Subcutaneous abdominal adipose tissue (tissue), 5 donors: ENCODE measurements at regions not wholly inside any gene's neighbourhood (a gene's known extent, or its start where the extent isn't known, plus 50 kb on each side); places are given as distances from the start of the nearest gene placed in this dataset.
A peak's percentile ranks its signal among the peaks of the same experiment; 100 is the strongest.

Experiments used
- H3K27ac ChIP-seq: one replicate; pipeline ENCODE4 v1.7.0; 2013; ENCODE audit warnings: low read depth, mild to moderate bottlenecking, inconsistent platforms, low read length, moderate library complexity
- H3K27me3 ChIP-seq, 5 donors: one replicate each; pipeline ENCODE4 v1.7.0; 2013; ENCODE audit warnings: low read length in 5 of 5, inconsistent platforms in 1 of 5; ENCODE audit not compliant: control insufficient read depth in 5 of 5, insufficient read depth in 4 of 5
- H3K36me3 ChIP-seq, 5 donors: one replicate each; pipeline ENCODE4 v1.7.0; 2013; ENCODE audit warnings: low read length in 5 of 5; ENCODE audit not compliant: control insufficient read depth in 5 of 5, insufficient read depth in 5 of 5
- H3K4me1 ChIP-seq, 5 donors: one replicate each; pipeline ENCODE4 v1.7.0; 2013; ENCODE audit warnings: low read length in 5 of 5, mild to moderate bottlenecking in 3 of 5, moderate library complexity in 1 of 5; ENCODE audit not compliant: control insufficient read depth in 5 of 5, insufficient read depth in 5 of 5
- H3K4me3 ChIP-seq, 5 donors: one replicate each; pipeline ENCODE4 v1.7.0; 2013; ENCODE audit warnings: low read length in 5 of 5, low read depth in 1 of 5
- H3K9ac ChIP-seq, 5 donors: one replicate each; pipeline ENCODE4 v1.7.0; 2013; ENCODE audit warnings: low read length in 5 of 5, mild to moderate bottlenecking in 4 of 5, moderate library complexity in 3 of 5
- H3K9me3 ChIP-seq, 5 donors: one replicate each; pipeline ENCODE4 v1.7.0; 2013; ENCODE audit warnings: low read length in 5 of 5; ENCODE audit not compliant: control insufficient read depth in 5 of 5
- donor health status: healthy.
- donor health status: healthy.
- donor health status: healthy.
- donor health status: healthy.
- donor health status: healthy.

GRCh38 chr20:19880256-19881079, 122.4 kb downstream of the RIN2 start:
- Histone ChIP-seq H3K27me3 (no peaks in the 10 kb centered on the region), H3K4me1 (peaks cover 0 to 29% (median 23%) of the 10 kb centered on the region in 5 donors), H3K4me3 (no peak overlapping the region), H3K36me3 (peaks cover 0 to 4% (median 0%) of the 10 kb centered on the region in 5 donors), H3K27ac (no peak overlapping the region), H3K9ac (no peak overlapping the region), H3K9me3 (no peaks in the 10 kb centered on the region)

GRCh38 chr20:19881080-19881840, 123.2 kb downstream of the RIN2 start:
- Histone ChIP-seq H3K4me3 (no peak overlapping the region), H3K4me1 (peaks cover 0 to 32% (median 26%) of the 10 kb centered on the region in 5 donors), H3K9me3 (no peaks in the 10 kb centered on the region), H3K36me3 (peaks cover 0 to 4% (median 0%) of the 10 kb centered on the region in 5 donors), H3K9ac (no peak overlapping the region), H3K27me3 (no peaks in the 10 kb centered on the region), H3K27ac (no peak overlapping the region)

- peaks cover 2 to 37% (median 30%) of the 10 kb centered on the region in 5 donors for H3K4me1 ChIP-seq
- no peaks in the 10 kb centered on the region for H3K27me3 ChIP-seq
- no peaks in the 10 kb centered on the region for H3K9me3 ChIP-seq
- H3K36me3 ChIP-seq: peaks cover 0 to 4% (median 0%) of the 10 kb centered on the region in 5 donors
- H3K4me3 ChIP-seq: no peak overlapping the region
- H3K9ac ChIP-seq: no peak overlapping the region
- H3K27ac ChIP-seq: no peak overlapping the region
Measured at GRCh38 chr20:19881990-19882389, 123.9 kb downstream of the RIN2 start.

- H3K27me3 ChIP-seq: no peaks in the 10 kb centered on the region
- H3K9me3 ChIP-seq: no peaks in the 10 kb centered on the region
- peaks cover 2 to 37% (median 31%) of the 10 kb centered on the region in 5 donors for H3K4me1 ChIP-seq
- no peak overlapping the region for H3K9ac ChIP-seq
- no peak overlapping the region for H3K4me3 ChIP-seq
- H3K27ac ChIP-seq: no peak overlapping the region
- H3K36me3 ChIP-seq: peaks cover 0 to 4% (median 0%) of the 10 kb centered on the region in 5 donors
Measured at GRCh38 chr20:19882446-19882845, 124.4 kb downstream of the RIN2 start.

- H3K4me3 ChIP-seq: no peak overlapping the region
- peaks cover 0 to 4% (median 0%) of the 10 kb centered on the region in 5 donors for H3K36me3 ChIP-seq
- H3K4me1 ChIP-seq: peaks cover 6 to 45% (median 41%) of the 10 kb centered on the region in 5 donors
- H3K27ac ChIP-seq: peak overlapping the region; percentile 91
- no peaks in the 10 kb centered on the region for H3K9me3 ChIP-seq
- no peak overlapping the region for H3K9ac ChIP-seq
- H3K27me3 ChIP-seq: no peaks in the 10 kb centered on the region
Measured at GRCh38 chr20:19883501-19883900, 125.4 kb downstream of the RIN2 start.

GRCh38 chr20:19885594-19885938, 127.5 kb downstream of the RIN2 start:
- Histone ChIP-seq H3K4me3 (peak overlapping the region in 3 of 5 donors; percentile 49 to 77 (median 66)), H3K9me3 (no peaks in the 10 kb centered on the region), H3K27ac (peak overlapping the region; percentile 91), H3K4me1 (peaks cover 9 to 65% (median 61%) of the 10 kb centered on the region in 5 donors), H3K9ac (no peak overlapping the region), H3K27me3 (no peaks in the 10 kb centered on the region), H3K36me3 (peaks cover 0 to 3% (median 0%) of the 10 kb centered on the region in 5 donors)

- Histone ChIP-seq H3K9me3 (no peaks in the 10 kb centered on the region), H3K9ac (peak overlapping the region; percentile 12 to 82 (median 55)), H3K27me3 (no peaks in the 10 kb centered on the region), H3K4me3 (peak overlapping the region; percentile 35 to 77 (median 66)), H3K27ac (peak overlapping the region; percentile 91), H3K4me1 (peaks cover 9 to 70% (median 67%) of the 10 kb centered on the region in 5 donors), H3K36me3 (peaks cover 0 to 2% (median 0%) of the 10 kb centered on the region in 5 donors)
Measured at GRCh38 chr20:19885939-19886660, 128.0 kb downstream of the RIN2 start.

GRCh38 chr20:19886661-19887288, 128.7 kb downstream of the RIN2 start:
- peak overlapping the region; percentile 57 to 77 (median 66) for H3K4me3 ChIP-seq
- peak overlapping the region; percentile 12 to 82 (median 55) for H3K9ac ChIP-seq
- peak overlapping the region; percentile 91 for H3K27ac ChIP-seq
- peaks cover 9 to 71% (median 68%) of the 10 kb centered on the region in 5 donors for H3K4me1 ChIP-seq
- no peaks in the 10 kb centered on the region for H3K9me3 ChIP-seq
- no peaks in the 10 kb centered on the region for H3K27me3 ChIP-seq
- H3K36me3 ChIP-seq: peaks cover 0 to 2% (median 0%) of the 10 kb centered on the region in 5 donors

GRCh38 chr20:19887556-19888268, 129.4 kb upstream of the NAA20 start:
- H3K4me1 ChIP-seq: peaks cover 9 to 73% (median 68%) of the 10 kb centered on the region in 5 donors
- peak overlapping the region; percentile 91 for H3K27ac ChIP-seq
- H3K4me3 ChIP-seq: peak overlapping the region; percentile 19 to 77 (median 66)
- H3K9me3 ChIP-seq: no peaks in the 10 kb centered on the region
- peaks cover 0 to 7% (median 4%) of the 10 kb centered on the region in 5 donors for H3K36me3 ChIP-seq
- peak overlapping the region in 4 of 5 donors; percentile 8 to 82 (median 30) for H3K9ac ChIP-seq
- no peaks in the 10 kb centered on the region for H3K27me3 ChIP-seq
